ENCODE measurements at regions not wholly inside any gene's neighbourhood (a gene's known extent, or its start where the extent isn't known, plus 50 kb on each side); places are given as distances from the start of the nearest gene placed in this dataset.

- TF ChIP-seq CTCF (conservative IDR thresholded peaks at IDR 0.05; ENCODE audit: low read depth, low read length) (no peak), EZH2 (IDR thresholded peaks at IDR 0.05; ENCODE audit: low read length, unreplicated experiment) (no peak), EZH2phosphoT487 (IDR thresholded peaks at IDR 0.05; ENCODE audit: borderline replicate concordance, low read length) (no peak)
Observed at GRCh38 chr5:57559110-57559635, 76.6 kb upstream of the ACTBL2 start.

All from PC-3 (cell line).